ENCODE measurements at regions not wholly inside any gene's neighbourhood (a gene's known extent, or its start where the extent isn't known, plus 50 kb on each side); places are given as distances from the start of the nearest gene placed in this dataset.

DNA sequence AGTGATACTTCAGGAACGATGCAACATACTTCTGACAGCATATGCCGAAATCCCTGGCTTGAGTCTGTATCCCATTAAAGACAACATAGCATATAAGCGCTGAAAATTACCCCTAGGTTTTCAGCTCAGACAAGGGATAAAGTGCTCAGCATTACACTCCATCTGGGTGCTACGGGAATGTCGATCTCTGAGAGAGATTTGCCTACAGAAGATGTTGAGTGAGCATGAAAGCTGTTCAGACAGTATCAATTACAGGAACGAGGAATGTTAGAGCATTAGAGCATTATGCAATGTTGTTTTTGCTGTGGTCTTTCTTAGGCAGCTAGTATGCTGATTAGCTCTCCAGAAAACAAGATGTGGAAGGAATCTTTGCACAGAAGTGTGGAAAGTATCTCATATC, 484.5 kb downstream of the LIG4 start:
- Histone ChIP-seq H3K4me1 (ENCODE audit: insufficient read depth, low read length, poor library complexity, severe bottlenecking) (no peaks in the 10 kb centered on the region), H3K4me3 (ENCODE audit: low read length, poor library complexity, severe bottlenecking) (no peak overlapping the region), H3K36me3 (ENCODE audit: insufficient read depth, low read length) (no peaks in the 10 kb centered on the region), H3K9me2 (replicated peaks; ENCODE audit: low read depth, low read length) (no peaks in the 10 kb centered on the region), H2AFZ (ENCODE audit: low read length) (no peak overlapping the region), H3K79me2 (ENCODE audit: insufficient read depth, low read length) (no peaks in the 10 kb centered on the region), H3F3A (ENCODE audit: low read depth) (no peaks in the 10 kb centered on the region), H3K27me3 (ENCODE audit: insufficient read depth, low read length, poor library complexity, severe bottlenecking) (no peaks in the 10 kb centered on the region), H3K9ac (ENCODE audit: low read depth, low read length, poor library complexity, severe bottlenecking) (no peak overlapping the region), H3K9me3 (ENCODE audit: insufficient read depth, low read depth, low read length) (no peaks in the 10 kb centered on the region), H3K4me2 (ENCODE audit: low read depth, low read length, poor library complexity, severe bottlenecking) (no peak overlapping the region), H4K20me1 (ENCODE audit: insufficient read depth, low read length, poor library complexity, severe bottlenecking) (no peaks in the 10 kb centered on the region)
- TF ChIP-seq, protein P1, sequence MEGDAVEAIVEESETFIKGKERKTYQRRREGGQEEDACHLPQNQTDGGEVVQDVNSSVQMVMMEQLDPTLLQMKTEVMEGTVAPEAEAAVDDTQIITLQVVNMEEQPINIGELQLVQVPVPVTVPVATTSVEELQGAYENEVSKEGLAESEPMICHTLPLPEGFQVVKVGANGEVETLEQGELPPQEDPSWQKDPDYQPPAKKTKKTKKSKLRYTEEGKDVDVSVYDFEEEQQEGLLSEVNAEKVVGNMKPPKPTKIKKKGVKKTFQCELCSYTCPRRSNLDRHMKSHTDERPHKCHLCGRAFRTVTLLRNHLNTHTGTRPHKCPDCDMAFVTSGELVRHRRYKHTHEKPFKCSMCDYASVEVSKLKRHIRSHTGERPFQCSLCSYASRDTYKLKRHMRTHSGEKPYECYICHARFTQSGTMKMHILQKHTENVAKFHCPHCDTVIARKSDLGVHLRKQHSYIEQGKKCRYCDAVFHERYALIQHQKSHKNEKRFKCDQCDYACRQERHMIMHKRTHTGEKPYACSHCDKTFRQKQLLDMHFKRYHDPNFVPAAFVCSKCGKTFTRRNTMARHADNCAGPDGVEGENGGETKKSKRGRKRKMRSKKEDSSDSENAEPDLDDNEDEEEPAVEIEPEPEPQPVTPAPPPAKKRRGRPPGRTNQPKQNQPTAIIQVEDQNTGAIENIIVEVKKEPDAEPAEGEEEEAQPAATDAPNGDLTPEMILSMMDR (conservative IDR thresholded peaks at IDR 0.05; ENCODE audit: low read length): no peak
- TF ChIP-seq EZH2phosphoT487 (IDR thresholded peaks at IDR 0.05; ENCODE audit: borderline replicate concordance): no peak

DNA sequence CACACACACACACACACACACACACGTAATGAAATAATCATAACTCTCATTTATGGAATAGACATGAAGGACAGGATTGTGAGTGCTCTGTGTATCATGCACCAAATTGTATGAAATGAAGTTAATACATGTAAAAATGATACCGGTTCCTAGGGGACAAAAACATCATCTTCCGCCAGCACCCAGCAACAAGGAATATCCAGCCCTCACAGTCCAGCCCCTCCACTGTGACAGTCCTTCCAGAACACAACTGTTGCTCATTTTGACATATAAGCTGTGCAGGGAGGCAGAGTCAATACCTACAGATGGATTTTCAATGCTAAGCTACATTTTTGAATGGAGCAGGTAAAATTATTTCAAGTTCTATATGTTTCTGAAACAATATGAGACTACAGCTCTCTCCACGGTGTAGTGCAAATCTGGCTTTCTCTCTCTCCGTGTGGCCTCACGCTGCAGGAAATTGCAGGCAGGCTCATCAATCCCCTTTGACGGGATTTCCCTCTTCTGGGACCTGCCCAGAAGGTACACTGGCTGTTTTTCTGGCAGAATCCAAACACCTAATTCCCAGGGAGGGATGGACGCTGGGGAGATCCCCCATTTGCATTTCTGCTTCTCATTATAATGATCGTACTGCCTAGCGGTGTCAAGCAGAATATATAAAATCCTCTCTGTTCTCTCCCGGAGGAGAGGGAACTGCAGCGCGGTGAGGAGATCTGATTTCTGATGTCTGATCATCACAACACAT, 494.0 kb downstream of the LIG4 start:
- Histone ChIP-seq H3K4me3 (ENCODE audit: low read length, poor library complexity, severe bottlenecking) (no peak overlapping the region), H3K9me3 (ENCODE audit: insufficient read depth, low read depth, low read length) (no peaks in the 10 kb centered on the region), H3K79me2 (ENCODE audit: insufficient read depth, low read length) (no peaks in the 10 kb centered on the region), H3K4me1 (ENCODE audit: insufficient read depth, low read length, poor library complexity, severe bottlenecking) (no peaks in the 10 kb centered on the region), H3K36me3 (ENCODE audit: insufficient read depth, low read length) (no peaks in the 10 kb centered on the region), H3F3A (ENCODE audit: low read depth) (no peaks in the 10 kb centered on the region), H3K9me2 (replicated peaks; ENCODE audit: low read depth, low read length) (no peaks in the 10 kb centered on the region), H3K27me3 (ENCODE audit: insufficient read depth, low read length, poor library complexity, severe bottlenecking) (no peaks in the 10 kb centered on the region), H3K9ac (ENCODE audit: low read depth, low read length, poor library complexity, severe bottlenecking) (no peak overlapping the region), H3K4me2 (ENCODE audit: low read depth, low read length, poor library complexity, severe bottlenecking) (no peak overlapping the region), H4K20me1 (ENCODE audit: insufficient read depth, low read length, poor library complexity, severe bottlenecking) (no peaks in the 10 kb centered on the region), H2AFZ (ENCODE audit: low read length) (no peak overlapping the region)
- TF ChIP-seq, protein P1 (conservative IDR thresholded peaks at IDR 0.05; ENCODE audit: low read length): no peak
- no peak for TF ChIP-seq EZH2phosphoT487 (IDR thresholded peaks at IDR 0.05; ENCODE audit: borderline replicate concordance)

DNA sequence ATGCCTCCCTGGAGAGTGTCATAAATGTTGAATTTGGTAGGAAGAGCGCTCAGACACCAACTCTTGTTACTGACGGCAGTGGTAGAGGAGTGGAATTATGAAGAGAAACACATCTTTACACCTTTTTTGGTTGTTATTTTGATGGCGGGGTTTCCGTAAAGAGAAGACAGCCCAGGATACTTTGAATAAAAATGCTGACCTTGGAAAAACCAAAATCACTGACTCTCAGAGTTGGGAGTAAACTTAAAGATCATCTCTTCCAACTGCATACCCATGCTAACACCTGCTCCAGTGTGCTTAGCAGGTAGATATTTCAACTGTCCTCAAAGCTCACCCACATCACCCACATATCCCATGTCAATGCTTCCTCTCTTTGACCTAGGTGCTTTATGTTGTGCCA, 498.6 kb downstream of the LIG4 start:
- no peaks in the 10 kb centered on the region for H3K9me3 ChIP-seq (ENCODE audit: insufficient read depth, low read depth, low read length)
- H4K20me1 ChIP-seq (ENCODE audit: insufficient read depth, low read length, poor library complexity, severe bottlenecking): no peaks in the 10 kb centered on the region
- H3K79me2 ChIP-seq (ENCODE audit: insufficient read depth, low read length): no peaks in the 10 kb centered on the region
- H3K4me1 ChIP-seq (ENCODE audit: insufficient read depth, low read length, poor library complexity, severe bottlenecking): no peaks in the 10 kb centered on the region
- no peak overlapping the region for H2AFZ ChIP-seq (ENCODE audit: low read length)
- no peak overlapping the region for H3K4me2 ChIP-seq (ENCODE audit: low read depth, low read length, poor library complexity, severe bottlenecking)
- H3K4me3 ChIP-seq (ENCODE audit: low read length, poor library complexity, severe bottlenecking): no peak overlapping the region
- no peaks in the 10 kb centered on the region for H3K27me3 ChIP-seq (ENCODE audit: insufficient read depth, low read length, poor library complexity, severe bottlenecking)
- no peak overlapping the region for H3K9ac ChIP-seq (ENCODE audit: low read depth, low read length, poor library complexity, severe bottlenecking)
- H3F3A ChIP-seq (ENCODE audit: low read depth): no peaks in the 10 kb centered on the region
- no peak for TF ChIP-seq EZH2phosphoT487 (IDR thresholded peaks at IDR 0.05; ENCODE audit: borderline replicate concordance)
- TF ChIP-seq, protein P1 (conservative IDR thresholded peaks at IDR 0.05; ENCODE audit: low read length): no peak
- no peaks in the 10 kb centered on the region for H3K9me2 ChIP-seq (replicated peaks; ENCODE audit: low read depth, low read length)
- H3K36me3 ChIP-seq (ENCODE audit: insufficient read depth, low read length): no peaks in the 10 kb centered on the region
